ENCODE measurements at regions not wholly inside any gene's neighbourhood (a gene's known extent, or its start where the extent isn't known, plus 50 kb on each side); places are given as distances from the start of the nearest gene placed in this dataset.

DNA sequence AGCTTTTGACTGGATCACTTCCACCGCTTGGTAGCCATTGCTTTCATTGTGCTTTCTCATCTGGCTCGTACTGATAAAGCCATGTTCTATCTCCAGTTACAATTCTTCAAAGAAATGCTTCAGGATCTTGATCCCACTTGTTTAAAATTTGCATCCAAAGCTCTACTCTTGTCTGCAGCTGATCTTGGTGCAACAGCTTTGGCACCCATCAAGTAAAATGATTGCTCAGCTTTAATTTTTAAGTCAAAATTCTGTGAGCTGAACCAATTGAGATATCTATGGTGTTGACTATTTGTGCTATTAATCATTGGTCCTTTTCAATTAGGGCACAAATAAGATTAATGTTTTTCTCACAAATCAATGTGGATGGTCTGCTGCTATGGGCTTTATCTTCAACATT, 54.8 kb upstream of the DUSP10 start:
- TF ChIP-seq CTCF (IDR thresholded peaks at IDR 0.05; ENCODE audit: low read depth, low read length) (no peak), EZH2phosphoT487 (IDR thresholded peaks at IDR 0.05; ENCODE audit: low read depth) (no peak)
